ENCODE measurements at regions not wholly inside any gene's neighbourhood (a gene's known extent, or its start where the extent isn't known, plus 50 kb on each side); places are given as distances from the start of the nearest gene placed in this dataset.
A peak's percentile ranks its signal among the peaks of the same experiment; 100 is the strongest.
"Not testable (repeated sequence)": the region's sequence is repeated elsewhere in the genome, so short reads cannot be mapped to it uniquely, and the experiment has no call there.

DNA sequence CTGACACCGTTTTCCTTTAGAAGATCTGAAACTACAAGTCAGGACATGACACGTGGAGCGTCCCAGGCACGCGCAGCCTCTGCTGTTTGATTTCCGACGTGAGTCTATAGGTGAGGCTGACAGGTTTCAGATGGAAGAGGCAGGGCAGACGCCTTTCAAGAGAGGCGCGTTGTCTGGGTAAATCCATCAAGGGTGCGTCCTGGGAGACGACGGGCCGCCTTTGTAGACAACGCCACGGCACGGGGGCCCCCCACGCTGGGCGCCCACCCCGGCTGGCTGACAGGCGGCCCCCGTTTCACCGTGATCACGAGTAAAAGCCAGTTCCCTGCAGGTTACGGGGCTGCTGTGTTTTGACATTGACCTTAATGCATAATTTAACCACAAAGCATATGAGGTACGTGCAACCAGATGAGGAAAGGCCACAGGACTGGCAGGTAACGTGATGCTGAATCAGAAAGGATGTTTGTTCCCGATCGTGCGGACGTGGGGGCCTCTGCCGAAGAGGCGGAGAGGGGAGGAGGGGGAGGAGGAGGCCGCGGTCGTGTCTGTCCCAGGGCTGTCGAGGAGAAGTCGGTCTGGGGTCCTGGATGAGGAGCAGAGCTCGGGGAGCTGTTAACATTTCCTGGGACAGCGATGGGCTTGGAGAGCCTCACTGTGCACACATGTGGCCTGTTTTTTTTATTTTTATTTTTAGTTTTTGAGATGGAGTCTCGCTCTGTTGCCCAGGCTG is 51.1 kb upstream of the PPP2R3B start:
- Mint-ChIP-seq H3K9me3 (peaks cover 21% of the 10 kb centered on the region), H3K27me3 (no peaks in the 10 kb centered on the region), H3K4me1 (ENCODE audit: low read depth) (peaks cover 4% of the 10 kb centered on the region), H3K36me3 (peaks cover 2% of the 10 kb centered on the region), H3K4me3 (no peak overlapping the region), H3K27ac (no peak overlapping the region)
- intact Hi-C loops (cut with micrococcal nuclease): no loop called here
- CTCF ChIA-PET: no interaction called here
- peak; percentile 15 for DNase-seq
- POLR2A ChIA-PET: no interaction called here

DNA sequence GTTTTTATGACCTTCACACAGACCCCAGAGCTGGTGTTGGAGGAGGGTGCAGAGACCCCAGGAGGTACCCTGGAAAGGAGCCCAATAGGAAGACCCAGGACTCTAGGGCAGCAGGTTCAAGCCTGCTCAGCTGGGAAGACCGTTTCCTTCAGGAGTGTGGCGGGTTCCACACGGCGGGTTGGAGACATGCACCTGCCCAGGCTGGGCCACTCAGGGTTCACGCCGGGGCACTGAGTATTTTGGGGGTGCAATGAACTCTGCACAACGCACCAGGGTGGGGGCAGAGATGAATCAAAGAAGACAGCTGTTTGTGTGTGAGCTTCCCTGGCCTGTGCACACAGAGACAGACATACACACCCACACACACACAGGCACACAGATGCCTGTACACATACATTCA is 52.5 kb upstream of the PPP2R3B start:
- intact Hi-C loops (cut with micrococcal nuclease): no loop called here
- H3K9me3 Mint-ChIP-seq: peaks cover 17% of the 10 kb centered on the region
- no peak overlapping the region for H3K27ac Mint-ChIP-seq
- ChIA-PET CTCF (no interaction called here), POLR2A (no interaction called here)
- H3K4me1 Mint-ChIP-seq (ENCODE audit: low read depth): peaks cover 4% of the 10 kb centered on the region
- no peak for DNase-seq
- H3K36me3 Mint-ChIP-seq: no peaks in the 10 kb centered on the region
- H3K4me3 Mint-ChIP-seq: no peak overlapping the region
- H3K27me3 Mint-ChIP-seq: no peaks in the 10 kb centered on the region

DNA sequence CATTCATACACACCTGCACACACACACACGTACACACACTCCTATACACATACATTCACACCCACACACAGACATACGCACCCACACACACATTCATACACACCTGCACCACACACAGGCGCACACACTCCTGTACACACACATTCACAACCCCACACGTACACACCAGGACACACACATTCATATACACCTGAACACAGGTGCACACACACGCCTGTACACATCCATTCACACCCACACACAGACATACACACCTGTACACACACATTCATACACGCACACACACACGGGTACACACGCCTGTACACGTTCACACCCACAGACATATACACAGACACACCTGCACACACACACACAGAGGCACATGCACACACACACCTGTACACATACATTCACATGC is 53.0 kb upstream of the PPP2R3B start:
- H3K27me3 Mint-ChIP-seq: no peaks in the 10 kb centered on the region
- no peak for DNase-seq
- CTCF ChIA-PET: no interaction called here
- no peak overlapping the region for H3K4me3 Mint-ChIP-seq
- intact Hi-C loops (cut with micrococcal nuclease): no loop called here
- H3K27ac Mint-ChIP-seq: no peak overlapping the region
- peaks cover 4% of the 10 kb centered on the region for H3K4me1 Mint-ChIP-seq (ENCODE audit: low read depth)
- H3K9me3 Mint-ChIP-seq: peaks cover 15% of the 10 kb centered on the region
- POLR2A ChIA-PET: no interaction called here
- H3K36me3 Mint-ChIP-seq: no peaks in the 10 kb centered on the region

DNA sequence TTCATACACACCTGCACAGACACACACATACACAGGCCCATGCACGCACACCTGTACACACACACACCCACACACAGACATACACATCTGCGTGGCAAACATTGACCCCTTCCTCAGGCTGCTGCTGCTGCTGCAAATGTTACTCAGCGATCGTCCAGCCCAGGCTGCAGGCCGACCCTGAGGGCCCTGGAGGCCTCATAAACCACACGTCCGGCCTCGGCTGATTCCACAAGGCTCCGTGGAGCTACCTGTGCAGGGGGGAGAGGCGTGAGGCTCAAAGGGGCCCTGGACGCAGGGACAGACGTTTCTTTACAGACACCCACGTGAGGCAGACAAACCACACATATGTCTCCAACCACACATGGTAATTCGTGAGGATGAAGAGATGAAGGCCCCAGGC is 53.9 kb upstream of the PPP2R3B start:
- ChIA-PET CTCF (no interaction called here), POLR2A (no interaction called here)
- no peak overlapping the region for H3K27ac Mint-ChIP-seq
- intact Hi-C loops (cut with micrococcal nuclease): no loop called here
- peaks cover 15% of the 10 kb centered on the region for H3K9me3 Mint-ChIP-seq
- H3K4me3 Mint-ChIP-seq: no peak overlapping the region
- DNase-seq: no peak
- no peaks in the 10 kb centered on the region for H3K36me3 Mint-ChIP-seq
- peaks cover 4% of the 10 kb centered on the region for H3K4me1 Mint-ChIP-seq (ENCODE audit: low read depth)
- no peaks in the 10 kb centered on the region for H3K27me3 Mint-ChIP-seq

DNA sequence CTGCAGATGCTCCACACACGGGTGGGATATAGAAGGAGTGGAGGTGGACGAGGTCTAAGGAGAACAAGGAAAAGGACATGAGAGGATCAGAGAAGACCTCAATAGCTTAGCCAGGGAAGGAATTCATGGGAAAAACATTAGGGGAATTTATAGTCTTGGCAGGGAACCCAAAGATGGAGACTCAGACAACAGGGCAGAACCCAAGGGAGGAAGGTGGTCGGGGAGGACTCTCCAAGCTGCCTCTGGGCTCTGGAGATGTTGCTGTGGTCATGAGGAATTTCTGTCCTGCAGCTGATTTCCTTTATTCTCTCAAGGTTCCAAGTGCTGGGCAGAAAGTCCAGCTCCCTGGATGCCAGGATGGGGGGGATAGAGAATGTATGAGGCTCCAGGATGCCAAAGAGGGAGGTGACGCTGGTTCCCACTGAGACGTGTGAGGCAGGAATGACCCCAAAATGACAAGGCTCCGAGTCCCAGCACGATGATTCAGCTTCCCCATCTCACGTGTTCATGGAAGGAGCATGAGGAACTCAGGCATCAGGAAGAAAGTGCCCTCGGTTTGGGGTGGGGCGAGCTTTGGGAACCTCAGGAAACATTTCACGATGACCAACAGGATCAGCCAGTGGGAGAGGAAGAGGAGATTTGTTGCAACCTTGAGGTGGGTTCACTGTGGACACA is 57.0 kb upstream of the PPP2R3B start:
- ChIA-PET CTCF (no interaction called here), POLR2A (no interaction called here)
- H3K27ac Mint-ChIP-seq: no peak overlapping the region
- peaks cover 12% of the 10 kb centered on the region for H3K9me3 Mint-ChIP-seq
- no peak overlapping the region for H3K4me3 Mint-ChIP-seq
- no peaks in the 10 kb centered on the region for H3K36me3 Mint-ChIP-seq
- DNase-seq: no peak
- no peaks in the 10 kb centered on the region for H3K4me1 Mint-ChIP-seq (ENCODE audit: low read depth)
- intact Hi-C loops (cut with micrococcal nuclease): no loop called here
- H3K27me3 Mint-ChIP-seq: no peaks in the 10 kb centered on the region

DNA sequence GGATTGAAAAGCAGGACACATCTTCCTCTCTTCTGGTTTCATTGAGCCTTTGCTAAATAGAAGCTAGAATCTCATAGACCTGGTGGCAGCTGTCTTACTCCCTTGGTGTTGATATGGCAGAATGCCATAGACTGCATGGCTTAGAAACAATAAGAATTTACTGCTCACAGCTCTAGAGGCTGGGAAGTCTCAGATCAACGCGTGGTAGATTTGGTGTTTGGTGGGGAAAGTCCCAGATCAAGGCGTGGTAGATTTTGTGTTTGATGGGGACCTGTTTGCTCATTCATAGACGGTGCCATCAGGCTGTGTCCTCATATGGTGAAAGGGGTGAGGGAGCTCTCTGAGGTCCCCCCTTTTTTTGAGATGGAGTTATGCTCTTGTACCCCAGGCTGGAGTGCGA is 57.6 kb upstream of the PPP2R3B start:
- no peak overlapping the region for H3K4me3 Mint-ChIP-seq
- ChIA-PET POLR2A (no interaction called here), CTCF (no interaction called here)
- H3K27me3 Mint-ChIP-seq: no peaks in the 10 kb centered on the region
- DNase-seq: no peak
- no peaks in the 10 kb centered on the region for H3K36me3 Mint-ChIP-seq
- H3K9me3 Mint-ChIP-seq: peaks cover 12% of the 10 kb centered on the region
- intact Hi-C loops (cut with micrococcal nuclease): no loop called here
- no peaks in the 10 kb centered on the region for H3K4me1 Mint-ChIP-seq (ENCODE audit: low read depth)
- no peak overlapping the region for H3K27ac Mint-ChIP-seq

DNA sequence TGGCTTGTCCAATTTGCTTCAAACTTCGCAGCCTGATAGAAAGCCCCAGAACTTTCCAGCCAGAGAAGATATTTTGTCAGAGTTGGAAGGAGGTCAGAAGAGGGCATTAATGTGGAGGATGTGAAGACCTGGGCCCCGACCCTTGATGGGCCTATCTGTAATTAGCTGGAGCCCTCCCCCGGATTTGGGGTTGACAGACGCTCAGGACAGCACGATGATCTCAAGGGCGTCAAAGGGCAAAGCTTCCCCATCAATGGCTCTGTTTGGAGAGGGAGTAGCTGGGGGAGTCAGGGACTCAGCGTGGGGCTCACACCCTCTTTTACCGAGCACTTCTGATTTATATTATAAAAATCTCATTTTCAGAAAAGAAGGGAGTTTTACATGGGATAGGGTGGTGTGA is 59.0 kb upstream of the PPP2R3B start:
- no peaks in the 10 kb centered on the region for H3K4me1 Mint-ChIP-seq (ENCODE audit: low read depth)
- no peaks in the 10 kb centered on the region for H3K36me3 Mint-ChIP-seq
- intact Hi-C loops (cut with micrococcal nuclease): no loop called here
- ChIA-PET POLR2A (no interaction called here), CTCF (no interaction called here)
- no peak overlapping the region for H3K27ac Mint-ChIP-seq
- no peak for DNase-seq
- H3K4me3 Mint-ChIP-seq: no peak overlapping the region
- no peaks in the 10 kb centered on the region for H3K27me3 Mint-ChIP-seq
- no peaks in the 10 kb centered on the region for H3K9me3 Mint-ChIP-seq

DNA sequence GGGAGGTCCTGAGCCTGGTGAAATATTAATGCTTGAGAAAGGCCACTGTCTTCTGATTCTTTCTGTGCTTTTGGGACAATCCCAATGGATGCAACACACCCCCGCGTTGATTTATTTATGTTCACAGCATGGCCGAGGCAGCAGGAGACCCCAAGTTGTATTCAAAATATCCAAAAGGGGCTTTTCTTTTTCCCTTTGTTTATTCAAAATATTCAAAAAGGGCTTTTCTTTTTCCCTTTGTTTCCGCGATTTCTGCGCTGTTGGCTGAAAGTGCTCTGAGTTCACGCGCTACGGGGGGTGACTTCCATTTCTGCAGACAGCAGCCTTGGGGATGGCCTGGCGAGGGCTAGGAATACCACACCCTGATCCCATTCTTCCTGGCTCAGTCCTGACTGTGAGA is 59.5 kb upstream of the PPP2R3B start:
- Mint-ChIP-seq H3K9me3 (no peaks in the 10 kb centered on the region), H3K27ac (no peak overlapping the region), H3K27me3 (no peaks in the 10 kb centered on the region), H3K4me1 (ENCODE audit: low read depth) (no peaks in the 10 kb centered on the region), H3K36me3 (no peaks in the 10 kb centered on the region), H3K4me3 (no peak overlapping the region)
- ChIA-PET CTCF (no interaction called here), POLR2A (no interaction called here)
- DNase-seq: no peak
- intact Hi-C loops (cut with micrococcal nuclease): no loop called here

DNA sequence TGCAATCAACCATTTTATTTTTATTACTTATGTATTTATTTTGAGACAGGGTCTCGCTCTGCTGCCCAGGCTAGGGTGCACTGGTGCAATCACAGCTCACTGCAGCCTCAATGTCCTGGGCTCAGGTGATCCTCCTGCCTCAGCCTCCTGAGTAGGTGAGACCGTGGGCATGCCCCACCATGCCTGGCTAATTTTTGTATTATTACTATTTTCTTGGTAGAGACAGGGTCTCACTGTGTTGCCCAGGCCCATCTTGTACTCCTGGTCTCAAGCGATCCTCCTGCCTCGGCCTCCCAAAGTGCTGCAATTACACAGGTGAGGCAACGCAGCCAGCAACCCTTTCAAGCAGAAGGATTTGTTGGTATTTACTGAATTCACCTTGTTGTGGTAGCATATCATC is 60.3 kb upstream of the PPP2R3B start:
- H3K4me1 Mint-ChIP-seq (ENCODE audit: low read depth): no peaks in the 10 kb centered on the region
- intact Hi-C loops (cut with micrococcal nuclease): no loop called here

DNA sequence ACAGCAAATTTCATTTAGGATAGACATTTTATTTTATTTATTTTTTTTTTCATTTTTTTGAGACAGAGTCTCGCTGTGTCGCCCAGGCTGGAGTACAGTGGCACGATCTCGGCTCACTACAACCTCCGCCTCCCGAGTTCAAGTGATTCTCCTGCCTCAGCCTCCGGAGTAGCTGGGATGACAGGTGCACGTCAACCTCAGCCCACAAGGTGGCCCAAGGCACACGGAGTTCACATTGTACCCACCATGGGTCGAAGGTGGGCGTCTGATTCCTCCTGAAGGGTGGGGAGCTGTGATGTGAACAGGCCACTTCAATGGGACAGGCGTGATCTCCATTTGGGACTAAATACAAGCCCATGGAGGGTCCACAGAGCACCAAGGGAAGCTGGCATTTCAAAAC is 65.0 kb upstream of the PPP2R3B start:
- CTCF ChIA-PET; H3K27me3 Mint-ChIP-seq; H3K9me3 Mint-ChIP-seq; H3K4me3 Mint-ChIP-seq; H3K36me3 Mint-ChIP-seq; H3K4me1 Mint-ChIP-seq (ENCODE audit: low read depth); H3K27ac Mint-ChIP-seq; DNase-seq; POLR2A ChIA-PET; intact Hi-C loops (cut with micrococcal nuclease): not testable (repeated sequence)

More for the DNA sequence above, 60.3 kb upstream of the PPP2R3B start:
- ChIA-PET POLR2A (no interaction called here), CTCF (no interaction called here)
- Mint-ChIP-seq H3K27me3 (peaks cover under 1% of the 10 kb centered on the region), H3K36me3 (no peaks in the 10 kb centered on the region), H3K9me3 (no peaks in the 10 kb centered on the region), H3K27ac (no peak overlapping the region), H3K4me3 (no peak overlapping the region)
- DNase-seq: no peak

DNA sequence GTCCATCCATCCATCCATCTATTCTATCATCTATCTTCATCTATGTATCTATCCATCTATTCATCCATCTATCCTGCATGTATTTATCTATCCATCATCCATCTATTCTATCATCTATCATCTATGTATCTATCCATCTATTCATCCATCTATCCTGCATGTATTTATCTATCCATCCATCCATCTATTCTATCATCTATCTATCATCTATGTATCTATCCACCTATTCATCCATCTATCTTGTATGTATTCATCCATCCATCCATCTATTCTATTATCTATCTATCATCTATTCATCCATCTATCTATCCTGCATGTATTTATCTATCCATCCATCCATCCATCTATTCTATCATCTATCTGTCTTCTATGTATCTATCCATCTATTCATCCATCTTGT is 65.9 kb upstream of the PPP2R3B start:
- Mint-ChIP-seq H3K36me3 (no peaks in the 10 kb centered on the region), H3K27me3 (peaks cover 13% of the 10 kb centered on the region), H3K9me3 (no peaks in the 10 kb centered on the region), H3K4me1 (ENCODE audit: low read depth) (no peaks in the 10 kb centered on the region), H3K4me3 (no peak overlapping the region), H3K27ac (no peak overlapping the region)
- DNase-seq: no peak
- ChIA-PET CTCF (no interaction called here), POLR2A (no interaction called here)
- intact Hi-C loops (cut with micrococcal nuclease): no loop called here

DNA sequence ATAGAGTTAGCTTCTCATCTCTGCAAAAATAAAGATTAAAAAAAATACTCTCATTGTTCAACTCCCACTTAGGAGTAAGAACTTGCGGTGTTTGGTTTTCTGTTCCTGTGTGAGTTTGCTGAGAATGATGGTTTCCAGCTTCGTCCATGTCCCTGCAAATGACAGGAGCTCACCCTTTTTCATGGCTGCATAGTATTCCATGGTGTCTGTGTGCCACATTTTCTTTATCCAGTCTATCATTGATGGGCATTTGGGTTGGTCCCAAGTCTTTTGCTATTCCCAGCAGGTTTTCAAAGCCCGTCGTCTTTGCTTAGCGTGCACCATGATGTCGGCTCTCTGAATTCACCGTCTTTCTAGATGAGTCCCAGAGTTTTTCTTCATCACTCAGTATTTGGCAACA is 67.8 kb upstream of the PPP2R3B start:
- H3K4me3 Mint-ChIP-seq; DNase-seq; POLR2A ChIA-PET; CTCF ChIA-PET; H3K4me1 Mint-ChIP-seq (ENCODE audit: low read depth); H3K36me3 Mint-ChIP-seq; H3K27ac Mint-ChIP-seq; H3K9me3 Mint-ChIP-seq; intact Hi-C loops (cut with micrococcal nuclease): not testable (repeated sequence)
- H3K27me3 Mint-ChIP-seq: peaks cover 13% of the 10 kb centered on the region

DNA sequence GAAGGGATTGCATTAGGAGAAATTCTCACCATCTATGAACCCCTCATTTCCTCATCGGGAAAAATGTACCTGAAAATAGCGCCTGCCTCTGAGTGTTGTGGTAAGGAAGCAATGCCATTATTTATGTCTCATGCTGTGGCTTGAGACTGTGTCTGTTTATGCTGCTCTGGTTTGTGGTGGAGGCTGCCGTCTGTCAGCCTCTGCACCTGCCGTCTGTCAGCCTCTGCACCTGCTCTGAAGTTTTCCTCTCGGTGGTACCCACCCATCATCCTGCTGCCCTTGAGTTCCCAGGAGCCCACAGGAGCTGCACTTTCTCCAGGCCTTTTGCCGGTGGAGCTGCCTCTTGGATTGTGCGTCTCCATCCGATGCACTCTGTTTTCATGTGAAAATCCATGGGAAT is 68.5 kb upstream of the PPP2R3B start:
- ChIA-PET CTCF (no interaction called here), POLR2A (no interaction called here)
- Mint-ChIP-seq H3K4me3 (no peak overlapping the region), H3K36me3 (no peaks in the 10 kb centered on the region), H3K9me3 (no peaks in the 10 kb centered on the region), H3K27me3 (peaks cover 13% of the 10 kb centered on the region), H3K4me1 (ENCODE audit: low read depth) (no peaks in the 10 kb centered on the region), H3K27ac (no peak overlapping the region)
- no peak for DNase-seq
- intact Hi-C loops (cut with micrococcal nuclease): no loop called here
